Nephron progenitor cell (in vitro differentiated cells): ENCODE measurements at regions not wholly inside any gene's neighbourhood (a gene's known extent, or its start where the extent isn't known, plus 50 kb on each side); places are given as distances from the start of the nearest gene placed in this dataset.

Experiments used
- DNase-seq: peaks from one replicate; pipeline ENCODE4 v3.0.0; 2021
- H3K27ac Mint-ChIP-seq: 2 replicates; pipeline ENCODE4 v1.8.0; 2021; ENCODE audit warnings: mild to moderate bottlenecking, moderate library complexity, mixed read lengths
- H3K27me3 Mint-ChIP-seq: 2 replicates; pipeline ENCODE4 v1.8.0; 2021; ENCODE audit warnings: mild to moderate bottlenecking, low read depth, mixed read lengths; ENCODE audit not compliant: poor library complexity
- H3K36me3 Mint-ChIP-seq: 2 replicates; pipeline ENCODE4 v1.8.0; 2021; ENCODE audit warnings: low read depth, mixed read lengths
- H3K4me1 Mint-ChIP-seq: 2 replicates; pipeline ENCODE4 v1.8.0; 2021; ENCODE audit warnings: mixed read lengths
- H3K4me3 Mint-ChIP-seq: 2 replicates; pipeline ENCODE4 v1.8.0; 2021; ENCODE audit warnings: mild to moderate bottlenecking, moderate library complexity, mixed read lengths
- H3K9me3 Mint-ChIP-seq: 2 replicates; pipeline ENCODE4 v1.8.0; 2021; ENCODE audit warnings: mild to moderate bottlenecking, moderate library complexity, mixed read lengths
- CTCF ChIP-seq: fragments of 200-600 bp; sonication (generic); IDR thresholded peaks from 2 replicates; pipeline ENCODE4 v1.5.0; 2021; ENCODE audit warnings: antibody characterized with exemption

DNA sequence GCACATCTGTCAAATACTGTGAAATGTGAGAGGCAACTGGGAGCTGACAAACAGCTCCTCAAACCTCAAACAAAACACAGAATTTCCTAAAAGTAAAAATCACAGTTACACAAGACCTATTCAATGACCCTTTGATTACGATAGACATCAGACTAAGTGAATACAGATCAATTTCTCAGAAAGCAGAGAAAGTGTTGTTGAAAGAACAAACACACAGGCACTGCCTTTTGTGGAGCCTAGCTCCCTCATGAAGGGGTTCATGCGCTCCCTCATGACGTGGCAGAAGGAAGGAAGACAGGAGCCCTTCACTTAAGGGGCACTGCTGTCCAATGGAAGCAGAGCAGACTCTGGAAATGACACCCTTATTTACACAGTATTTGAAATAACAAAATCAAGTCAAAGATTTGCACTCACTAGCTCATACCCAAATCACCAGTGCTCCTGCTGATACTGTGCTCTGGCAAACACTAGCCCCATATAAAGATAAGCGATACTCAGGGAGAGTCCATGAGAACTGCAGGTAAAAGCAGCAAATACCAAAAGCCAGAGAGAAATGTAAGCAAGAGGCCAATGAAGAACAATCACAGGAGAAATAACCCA is 144.9 kb downstream of the KLF12 start:
- Mint-ChIP-seq H3K4me1 (peaks cover 31% of the 10 kb centered on the region), H3K27me3 (no peaks in the 10 kb centered on the region), H3K9me3 (no peaks in the 10 kb centered on the region), H3K4me3 (no peak overlapping the region), H3K27ac (peak overlapping the region; percentile 89), H3K36me3 (peaks cover 15% of the 10 kb centered on the region)
- DNase-seq, result no peak
- no peak for TF ChIP-seq CTCF

DNA sequence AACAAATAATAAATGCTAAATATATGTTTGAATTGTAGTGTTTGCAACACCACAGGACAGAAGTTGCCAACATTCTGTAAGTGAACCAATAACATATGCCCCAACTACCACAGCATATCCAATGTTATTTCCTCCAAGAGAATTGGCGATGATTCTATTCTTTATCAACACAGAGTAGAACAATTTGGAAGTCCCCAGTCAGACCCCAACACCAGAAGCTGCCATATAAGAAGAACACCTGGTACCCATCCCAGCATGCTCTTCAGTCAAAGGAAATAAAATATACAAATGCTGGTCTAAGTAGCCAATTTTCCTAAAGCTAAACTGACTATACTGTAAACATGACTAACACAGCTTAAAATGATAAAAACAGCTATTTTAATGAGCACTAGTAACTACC is 145.7 kb downstream of the KLF12 start:
- Mint-ChIP-seq H3K36me3 (peaks cover 11% of the 10 kb centered on the region), H3K4me3 (no peak overlapping the region), H3K27ac (peak overlapping the region; percentile 89), H3K9me3 (no peaks in the 10 kb centered on the region), H3K4me1 (peaks cover 31% of the 10 kb centered on the region), H3K27me3 (no peaks in the 10 kb centered on the region)
- TF ChIP-seq CTCF, result no peak
- no peak for DNase-seq

- no peak overlapping the region for H3K27ac Mint-ChIP-seq
Observed at GRCh38 chr13:73987618-73988017, 146.6 kb downstream of the KLF12 start.

GRCh38 chr13:73985783-73986182 is 148.4 kb downstream of the KLF12 start:
- Mint-ChIP-seq H3K4me1 (peaks cover 26% of the 10 kb centered on the region), H3K9me3 (no peaks in the 10 kb centered on the region), H3K27me3 (no peaks in the 10 kb centered on the region), H3K36me3 (peaks cover 11% of the 10 kb centered on the region), H3K4me3 (no peak overlapping the region), H3K27ac (peak overlapping the region; percentile 19)
- no peak for DNase-seq
- no peak for TF ChIP-seq CTCF

More at GRCh38 chr13:73987618-73988017, 146.6 kb downstream of the KLF12 start:
- no peaks in the 10 kb centered on the region for H3K9me3 Mint-ChIP-seq
- H3K27me3 Mint-ChIP-seq, result no peaks in the 10 kb centered on the region
- H3K4me3 Mint-ChIP-seq, result no peak overlapping the region
- DNase-seq, result no peak
- peaks cover 31% of the 10 kb centered on the region for H3K4me1 Mint-ChIP-seq
- peaks cover 11% of the 10 kb centered on the region for H3K36me3 Mint-ChIP-seq
- no peak for TF ChIP-seq CTCF

GRCh38 chr13:73984949-73985691 is 149.1 kb downstream of the KLF12 start:
- no peaks in the 10 kb centered on the region for H3K27me3 Mint-ChIP-seq
- H3K27ac Mint-ChIP-seq, result peak overlapping the region; percentile 19
- peaks cover 15% of the 10 kb centered on the region for H3K36me3 Mint-ChIP-seq
- H3K4me3 Mint-ChIP-seq, result no peak overlapping the region
- DNase-seq, result no peak
- H3K4me1 Mint-ChIP-seq, result peaks cover 26% of the 10 kb centered on the region
- no peaks in the 10 kb centered on the region for H3K9me3 Mint-ChIP-seq
- TF ChIP-seq CTCF, result no peak

- TF ChIP-seq CTCF, result no peak
Observed at GRCh38 chr13:73984201-73984600, 150.0 kb downstream of the KLF12 start.

More at GRCh38 chr13:73984201-73984600, 150.0 kb downstream of the KLF12 start:
- Mint-ChIP-seq H3K27ac (no peak overlapping the region), H3K27me3 (no peaks in the 10 kb centered on the region), H3K9me3 (no peaks in the 10 kb centered on the region), H3K4me3 (no peak overlapping the region), H3K36me3 (peaks cover 15% of the 10 kb centered on the region), H3K4me1 (peaks cover 20% of the 10 kb centered on the region)
- no peak for DNase-seq
